NCI-H2171 treated with DMSO at 0.1 percent for 48 hours (cell line): ENCODE measurements at regions not wholly inside any gene's neighbourhood (a gene's known extent, or its start where the extent isn't known, plus 50 kb on each side); places are given as distances from the start of the nearest gene placed in this dataset.

Source experiments
- DNase-seq: peaks from one replicate; lab custom pipeline; 2025; lab: John Stamatoyannopoulos, UW

- DNase-seq, result no peak
These were observed 1198.9 kb upstream of the PCDH7 start for GRCh38 chr4:29521281-29521680.

GRCh38 chr4:29536745-29537144 is 1183.4 kb upstream of the PCDH7 start:
- DNase-seq, result no peak

- no peak for DNase-seq
These were observed 1181.1 kb upstream of the PCDH7 start for GRCh38 chr4:29538889-29539646.

- no peak for DNase-seq
These were observed 1179.6 kb upstream of the PCDH7 start for GRCh38 chr4:29540439-29541102.

GRCh38 chr4:29541757-29542156 is 1178.4 kb upstream of the PCDH7 start:
- no peak for DNase-seq

GRCh38 chr4:29549342-29549741 is 1170.8 kb upstream of the PCDH7 start:
- DNase-seq, result no peak

- no peak for DNase-seq
These were observed 1168.3 kb upstream of the PCDH7 start for GRCh38 chr4:29551821-29552220.

GRCh38 chr4:29553846-29554245 is 1166.3 kb upstream of the PCDH7 start:
- no peak for DNase-seq

GRCh38 chr4:29558789-29559188 is 1161.4 kb upstream of the PCDH7 start:
- no peak for DNase-seq

GRCh38 chr4:29559286-29559685 is 1160.9 kb upstream of the PCDH7 start:
- no peak for DNase-seq

- no peak for DNase-seq
These were observed 1159.7 kb upstream of the PCDH7 start for GRCh38 chr4:29560452-29560851.

GRCh38 chr4:29565256-29565655 is 1154.9 kb upstream of the PCDH7 start:
- DNase-seq, result no peak

- no peak for DNase-seq
These were observed 1153.8 kb upstream of the PCDH7 start for GRCh38 chr4:29566371-29566770.

- DNase-seq, result no peak
These were observed 1148.8 kb upstream of the PCDH7 start for GRCh38 chr4:29571322-29571721.

GRCh38 chr4:29578329-29578728 is 1141.8 kb upstream of the PCDH7 start:
- no peak for DNase-seq

GRCh38 chr4:29581457-29581856 is 1138.7 kb upstream of the PCDH7 start:
- DNase-seq, result no peak

- DNase-seq, result no peak
These were observed 1131.6 kb upstream of the PCDH7 start for GRCh38 chr4:29588617-29589016.

GRCh38 chr4:29596228-29596627 is 1123.9 kb upstream of the PCDH7 start:
- DNase-seq, result no peak

GRCh38 chr4:29619168-29619567 is 1101.0 kb upstream of the PCDH7 start:
- DNase-seq, result no peak

- no peak for DNase-seq
These were observed 1088.0 kb upstream of the PCDH7 start for GRCh38 chr4:29632199-29632598.

- no peak for DNase-seq
These were observed 1083.2 kb upstream of the PCDH7 start for GRCh38 chr4:29636961-29637360.

GRCh38 chr4:29653221-29653620 is 1066.9 kb upstream of the PCDH7 start:
- DNase-seq, result no peak

- DNase-seq, result no peak
These were observed 1039.5 kb upstream of the PCDH7 start for GRCh38 chr4:29680644-29681043.

GRCh38 chr4:29704059-29704458 is 1016.1 kb upstream of the PCDH7 start:
- no peak for DNase-seq
